Ovary (tissue), 3 donors: ENCODE measurements at regions not wholly inside any gene's neighbourhood (a gene's known extent, or its start where the extent isn't known, plus 50 kb on each side); places are given as distances from the start of the nearest gene placed in this dataset.

Experiments
- EP300 ChIP-seq: sonication (generic); formaldehyde crosslinking; IDR thresholded peaks from one replicate; pipeline ENCODE4 v1.6.1; 2017; ENCODE audit warnings: antibody characterized with exemption
- TF ChIP-seq, protein P1 (sequence below), 3 donors: fragments of 450-650 bp in 2 of 3; fragments of 200-600 bp in 1 of 3; IDR thresholded peaks; one replicate each; pipeline versions ENCODE4 v1.5.1 to v1.8.0; 2016 to 2022; ENCODE audit warnings: antibody characterized with exemption in 3 of 3, mild to moderate bottlenecking in 1 of 3
- donor health status: DM: no; HTN: no; CAD: no.

DNA sequence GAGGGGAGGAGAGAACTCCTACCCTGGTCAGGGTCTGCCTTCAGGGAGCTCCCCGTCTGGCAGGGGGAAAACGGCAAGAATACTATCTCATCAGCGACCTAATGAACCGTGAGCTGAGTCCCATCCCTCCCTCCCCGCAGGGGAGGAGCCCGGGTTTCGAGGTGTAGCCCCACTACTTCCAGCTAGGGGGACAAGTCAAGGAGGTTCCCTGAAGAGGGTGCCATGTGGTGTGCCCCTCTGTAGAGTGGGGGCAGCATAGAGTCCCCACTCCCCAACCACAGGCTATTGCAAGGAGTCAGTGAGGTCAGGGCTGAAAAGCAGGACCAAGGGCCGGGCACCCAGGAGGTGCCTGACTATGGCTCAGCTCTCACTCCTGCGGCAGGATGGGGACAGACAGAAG lies 50.9 kb upstream of the RXRA start:
- TF ChIP-seq, protein P1, sequence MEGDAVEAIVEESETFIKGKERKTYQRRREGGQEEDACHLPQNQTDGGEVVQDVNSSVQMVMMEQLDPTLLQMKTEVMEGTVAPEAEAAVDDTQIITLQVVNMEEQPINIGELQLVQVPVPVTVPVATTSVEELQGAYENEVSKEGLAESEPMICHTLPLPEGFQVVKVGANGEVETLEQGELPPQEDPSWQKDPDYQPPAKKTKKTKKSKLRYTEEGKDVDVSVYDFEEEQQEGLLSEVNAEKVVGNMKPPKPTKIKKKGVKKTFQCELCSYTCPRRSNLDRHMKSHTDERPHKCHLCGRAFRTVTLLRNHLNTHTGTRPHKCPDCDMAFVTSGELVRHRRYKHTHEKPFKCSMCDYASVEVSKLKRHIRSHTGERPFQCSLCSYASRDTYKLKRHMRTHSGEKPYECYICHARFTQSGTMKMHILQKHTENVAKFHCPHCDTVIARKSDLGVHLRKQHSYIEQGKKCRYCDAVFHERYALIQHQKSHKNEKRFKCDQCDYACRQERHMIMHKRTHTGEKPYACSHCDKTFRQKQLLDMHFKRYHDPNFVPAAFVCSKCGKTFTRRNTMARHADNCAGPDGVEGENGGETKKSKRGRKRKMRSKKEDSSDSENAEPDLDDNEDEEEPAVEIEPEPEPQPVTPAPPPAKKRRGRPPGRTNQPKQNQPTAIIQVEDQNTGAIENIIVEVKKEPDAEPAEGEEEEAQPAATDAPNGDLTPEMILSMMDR (IDR thresholded peaks at IDR 0.05): no peak
- TF ChIP-seq EP300: no peak
